ENCODE measurements at regions not wholly inside any gene's neighbourhood (a gene's known extent, or its start where the extent isn't known, plus 50 kb on each side); places are given as distances from the start of the nearest gene placed in this dataset.

DNA sequence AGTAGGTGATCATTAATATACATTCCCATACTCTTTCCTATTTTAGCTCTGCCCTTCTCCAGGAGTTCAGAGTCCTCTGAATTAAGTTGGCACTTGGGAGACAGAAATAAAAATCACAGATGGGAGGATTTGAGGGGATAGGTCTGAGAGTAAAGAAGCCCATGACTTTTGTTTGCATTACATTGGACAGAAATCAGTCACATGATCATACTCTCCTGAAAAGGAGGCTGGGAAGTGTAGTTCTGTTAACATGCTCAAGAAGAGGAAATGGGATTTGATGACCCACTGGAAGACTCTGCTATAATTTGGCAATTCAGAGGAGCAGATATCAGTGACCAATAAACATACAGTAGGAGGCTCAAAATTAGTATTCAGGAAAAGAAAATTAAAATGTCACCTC lies 674.9 kb upstream of the C16orf82 start:
- H3K4me2 ChIP-seq (ENCODE audit: insufficient read depth, low read length): no peak overlapping the region
- no peaks in the 10 kb centered on the region for H3K27me3 ChIP-seq (ENCODE audit: control insufficient read depth in 2 of 2, insufficient read depth in 2 of 2, low read length in 2 of 2)
- H3K4me1 ChIP-seq (replicated peaks in 1 of 2; ENCODE audit: control insufficient read depth in 2 of 2, insufficient read depth in 2 of 2, low read length in 2 of 2): no peaks in the 10 kb centered on the region
- in situ Hi-C loops (cut with MboI): no loop called here
- FAIRE-seq (no peak), ATAC-seq (no peak), DNase-seq (ENCODE audit: extremely low read depth in 1 of 4, low spot score in 3 of 4) (no peak)
- no peaks in the 10 kb centered on the region for H4K20me1 ChIP-seq (replicated peaks; ENCODE audit: control insufficient read depth, insufficient read depth, low read length)
- intact Hi-C loops (cut with micrococcal nuclease): no loop called here
- BruUV-seq (replicated peaks): no TSS peak
- H3K36me3 ChIP-seq (ENCODE audit: control insufficient read depth, insufficient read depth, low read length): no peaks in the 10 kb centered on the region
- ChIA-PET CTCF (ENCODE audit: low intra/inter-chr PET ratio) (no interaction called here), POLR2A (no interaction called here)
- no peaks in the 10 kb centered on the region for H3K79me2 ChIP-seq (ENCODE audit: control insufficient read depth, insufficient read depth, low read length)
- H3K9me1 ChIP-seq (ENCODE audit: control insufficient read depth, insufficient read depth, low read length): no peaks in the 10 kb centered on the region
- H3K27ac ChIP-seq (ENCODE audit: extremely low read depth, low read depth, low read length): no peak overlapping the region
- H2AFZ ChIP-seq (ENCODE audit: low read depth, low read length): no peak overlapping the region
- H3K9ac ChIP-seq (ENCODE audit: insufficient read depth in 1 of 2, low read depth in 2 of 2, low read length in 2 of 2): no peak overlapping the region
- no peak overlapping the region for H3K4me3 ChIP-seq
- H3K9me3 ChIP-seq (replicated peaks; ENCODE audit: control insufficient read depth, insufficient read depth, low read depth, low read length): no peaks in the 10 kb centered on the region
- TF ChIP-seq, protein P1, sequence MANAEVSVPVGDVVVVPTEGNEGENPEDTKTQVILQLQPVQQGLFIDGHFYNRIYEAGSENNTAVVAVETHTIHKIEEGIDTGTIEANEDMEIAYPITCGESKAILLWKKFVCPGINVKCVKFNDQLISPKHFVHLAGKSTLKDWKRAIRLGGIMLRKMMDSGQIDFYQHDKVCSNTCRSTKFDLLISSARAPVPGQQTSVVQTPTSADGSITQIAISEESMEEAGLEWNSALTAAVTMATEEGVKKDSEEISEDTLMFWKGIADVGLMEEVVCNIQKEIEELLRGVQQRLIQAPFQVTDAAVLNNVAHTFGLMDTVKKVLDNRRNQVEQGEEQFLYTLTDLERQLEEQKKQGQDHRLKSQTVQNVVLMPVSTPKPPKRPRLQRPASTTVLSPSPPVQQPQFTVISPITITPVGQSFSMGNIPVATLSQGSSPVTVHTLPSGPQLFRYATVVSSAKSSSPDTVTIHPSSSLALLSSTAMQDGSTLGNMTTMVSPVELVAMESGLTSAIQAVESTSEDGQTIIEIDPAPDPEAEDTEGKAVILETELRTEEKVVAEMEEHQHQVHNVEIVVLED (CRISPR knock-in tag; IDR thresholded peaks at IDR 0.05): no peak
- TF ChIP-seq KDM2B (CRISPR knock-in tag; IDR thresholded peaks at IDR 0.05) (no peak), ZNF3 (CRISPR knock-in tag; IDR thresholded peaks at IDR 0.05) (no peak), SIX5 (IDR thresholded peaks at IDR 0.05; ENCODE audit: borderline replicate concordance in 1 of 2, insufficient read depth in 1 of 2, low read depth in 1 of 2, low read length in 2 of 2) (peak; percentile 28 to 29; a peak in 2 of 4 replicates), XRCC4 (IDR thresholded peaks at IDR 0.05; ENCODE audit: extremely low read depth, insufficient read depth, insufficient read length) (no peak), BHLHE40 (IDR thresholded peaks at IDR 0.05; ENCODE audit: low read length) (no peak), PTTG1 (tag; IDR thresholded peaks at IDR 0.05; ENCODE audit: low read depth) (no peak), SRF (CRISPR knock-in tag; IDR thresholded peaks at IDR 0.05) (no peak), MED1 (CRISPR knock-in tag; IDR thresholded peaks at IDR 0.05; ENCODE audit: borderline replicate concordance) (no peak), HCFC1 (IDR thresholded peaks at IDR 0.05; ENCODE audit: low read depth, low read length) (peak; percentile 67)
- TF ChIP-seq, protein P2, sequence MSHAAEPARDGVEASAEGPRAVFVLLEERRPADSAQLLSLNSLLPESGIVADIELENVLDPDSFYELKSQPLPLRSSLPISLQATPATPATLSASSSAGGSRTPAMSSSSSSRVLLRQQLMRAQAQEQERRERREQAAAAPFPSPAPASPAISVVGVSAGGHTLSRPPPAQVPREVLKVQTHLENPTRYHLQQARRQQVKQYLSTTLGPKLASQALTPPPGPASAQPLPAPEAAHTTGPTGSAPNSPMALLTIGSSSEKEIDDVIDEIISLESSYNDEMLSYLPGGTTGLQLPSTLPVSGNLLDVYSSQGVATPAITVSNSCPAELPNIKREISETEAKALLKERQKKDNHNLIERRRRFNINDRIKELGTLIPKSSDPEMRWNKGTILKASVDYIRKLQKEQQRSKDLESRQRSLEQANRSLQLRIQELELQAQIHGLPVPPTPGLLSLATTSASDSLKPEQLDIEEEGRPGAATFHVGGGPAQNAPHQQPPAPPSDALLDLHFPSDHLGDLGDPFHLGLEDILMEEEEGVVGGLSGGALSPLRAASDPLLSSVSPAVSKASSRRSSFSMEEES (CRISPR knock-in tag; IDR thresholded peaks at IDR 0.05): peak; percentile 70
- TF ChIP-seq, protein P3, sequence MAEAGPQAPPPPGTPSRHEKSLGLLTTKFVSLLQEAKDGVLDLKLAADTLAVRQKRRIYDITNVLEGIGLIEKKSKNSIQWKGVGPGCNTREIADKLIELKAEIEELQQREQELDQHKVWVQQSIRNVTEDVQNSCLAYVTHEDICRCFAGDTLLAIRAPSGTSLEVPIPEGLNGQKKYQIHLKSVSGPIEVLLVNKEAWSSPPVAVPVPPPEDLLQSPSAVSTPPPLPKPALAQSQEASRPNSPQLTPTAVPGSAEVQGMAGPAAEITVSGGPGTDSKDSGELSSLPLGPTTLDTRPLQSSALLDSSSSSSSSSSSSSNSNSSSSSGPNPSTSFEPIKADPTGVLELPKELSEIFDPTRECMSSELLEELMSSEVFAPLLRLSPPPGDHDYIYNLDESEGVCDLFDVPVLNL (CRISPR knock-in tag; IDR thresholded peaks at IDR 0.05; ENCODE audit: low read depth): no peak
- TF ChIP-seq, protein P4, sequence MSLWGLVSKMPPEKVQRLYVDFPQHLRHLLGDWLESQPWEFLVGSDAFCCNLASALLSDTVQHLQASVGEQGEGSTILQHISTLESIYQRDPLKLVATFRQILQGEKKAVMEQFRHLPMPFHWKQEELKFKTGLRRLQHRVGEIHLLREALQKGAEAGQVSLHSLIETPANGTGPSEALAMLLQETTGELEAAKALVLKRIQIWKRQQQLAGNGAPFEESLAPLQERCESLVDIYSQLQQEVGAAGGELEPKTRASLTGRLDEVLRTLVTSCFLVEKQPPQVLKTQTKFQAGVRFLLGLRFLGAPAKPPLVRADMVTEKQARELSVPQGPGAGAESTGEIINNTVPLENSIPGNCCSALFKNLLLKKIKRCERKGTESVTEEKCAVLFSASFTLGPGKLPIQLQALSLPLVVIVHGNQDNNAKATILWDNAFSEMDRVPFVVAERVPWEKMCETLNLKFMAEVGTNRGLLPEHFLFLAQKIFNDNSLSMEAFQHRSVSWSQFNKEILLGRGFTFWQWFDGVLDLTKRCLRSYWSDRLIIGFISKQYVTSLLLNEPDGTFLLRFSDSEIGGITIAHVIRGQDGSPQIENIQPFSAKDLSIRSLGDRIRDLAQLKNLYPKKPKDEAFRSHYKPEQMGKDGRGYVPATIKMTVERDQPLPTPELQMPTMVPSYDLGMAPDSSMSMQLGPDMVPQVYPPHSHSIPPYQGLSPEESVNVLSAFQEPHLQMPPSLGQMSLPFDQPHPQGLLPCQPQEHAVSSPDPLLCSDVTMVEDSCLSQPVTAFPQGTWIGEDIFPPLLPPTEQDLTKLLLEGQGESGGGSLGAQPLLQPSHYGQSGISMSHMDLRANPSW (CRISPR knock-in tag; IDR thresholded peaks at IDR 0.05): no peak
